ENCODE measurements at regions not wholly inside any gene's neighbourhood (a gene's known extent, or its start where the extent isn't known, plus 50 kb on each side); places are given as distances from the start of the nearest gene placed in this dataset.
"Not testable (repeated sequence)": the region's sequence is repeated elsewhere in the genome, so short reads cannot be mapped to it uniquely, and the experiment has no call there.

GRCh38 chr6:113363048-113363798 lies 493.9 kb upstream of the MARCKS start:
- intact Hi-C loops (cut with DNase I, micrococcal nuclease) = no loop called here
- no peak for DNase-seq
- ATAC-seq = no peak

GRCh38 chr6:113363866-113364265 lies 493.3 kb upstream of the MARCKS start:
- no peak for ATAC-seq
- intact Hi-C loops (cut with DNase I, micrococcal nuclease) = no loop called here
- DNase-seq = no peak

GRCh38 chr6:113364766-113365165 lies 492.4 kb upstream of the MARCKS start:
- intact Hi-C loops (cut with DNase I, micrococcal nuclease) = no loop called here
- ATAC-seq (no peak), DNase-seq (no peak)

- ATAC-seq (no peak), DNase-seq (no peak)
- intact Hi-C loops (cut with DNase I, micrococcal nuclease) = no loop called here
Observed at GRCh38 chr6:113365191-113365590, 492.0 kb upstream of the MARCKS start.

- DNase-seq (no peak), ATAC-seq (no peak)
- intact Hi-C loops (cut with DNase I, micrococcal nuclease) = no loop called here
Observed at GRCh38 chr6:113366505-113366904, 490.6 kb upstream of the MARCKS start.

- ATAC-seq (no peak), DNase-seq (no peak)
- intact Hi-C loops (cut with DNase I, micrococcal nuclease) = no loop called here
Observed at GRCh38 chr6:113370508-113371502, 486.3 kb upstream of the MARCKS start.

GRCh38 chr6:113375466-113375865 lies 481.7 kb upstream of the MARCKS start:
- DNase-seq, ATAC-seq: not testable (repeated sequence)

GRCh38 chr6:113375950-113376846 lies 480.9 kb upstream of the MARCKS start:
- intact Hi-C loops (cut with DNase I, micrococcal nuclease) = no loop called here
- ATAC-seq (no peak), DNase-seq (no peak)

More at GRCh38 chr6:113375466-113375865, 481.7 kb upstream of the MARCKS start:
- intact Hi-C loops (cut with DNase I, micrococcal nuclease) = not testable (repeated sequence)

- intact Hi-C loops (cut with DNase I, micrococcal nuclease) = no loop called here
- DNase-seq (no peak), ATAC-seq (no peak)
Observed at GRCh38 chr6:113376847-113377165, 480.3 kb upstream of the MARCKS start.

GRCh38 chr6:113377362-113377942 lies 479.7 kb upstream of the MARCKS start:
- intact Hi-C loops (cut with DNase I, micrococcal nuclease) = no loop called here

GRCh38 chr6:113380591-113380990 lies 476.6 kb upstream of the MARCKS start:
- no peak for DNase-seq
- no peak for ATAC-seq
- intact Hi-C loops (cut with DNase I, micrococcal nuclease) = no loop called here

More at GRCh38 chr6:113377362-113377942, 479.7 kb upstream of the MARCKS start:
- DNase-seq = no peak
- no peak for ATAC-seq

GRCh38 chr6:113381232-113381631 lies 475.9 kb upstream of the MARCKS start:
- DNase-seq (no peak), ATAC-seq (no peak)
- intact Hi-C loops (cut with DNase I, micrococcal nuclease) = no loop called here

GRCh38 chr6:113381959-113382358 lies 475.2 kb upstream of the MARCKS start:
- intact Hi-C loops (cut with DNase I, micrococcal nuclease) = no loop called here
- DNase-seq (peak in 1 of 2 donors; percentile 23), ATAC-seq (no peak)

- intact Hi-C loops (cut with DNase I, micrococcal nuclease) = no loop called here
- no peak for ATAC-seq
- no peak for DNase-seq
Observed at GRCh38 chr6:113383701-113384100, 473.4 kb upstream of the MARCKS start.

GRCh38 chr6:113385020-113385431 lies 472.1 kb upstream of the MARCKS start:
- no peak for DNase-seq
- no peak for ATAC-seq
- intact Hi-C loops (cut with DNase I, micrococcal nuclease) = no loop called here

GRCh38 chr6:113388996-113389395 lies 468.1 kb upstream of the MARCKS start:
- no peak for ATAC-seq

GRCh38 chr6:113392551-113393055 lies 464.5 kb upstream of the MARCKS start:
- DNase-seq (no peak), ATAC-seq (no peak)
- intact Hi-C loops (cut with DNase I, micrococcal nuclease) = no loop called here

More at GRCh38 chr6:113388996-113389395, 468.1 kb upstream of the MARCKS start:
- DNase-seq = no peak
- intact Hi-C loops (cut with DNase I, micrococcal nuclease) = no loop called here

GRCh38 chr6:113394216-113394615 lies 462.9 kb upstream of the MARCKS start:
- ATAC-seq = no peak
- no peak for DNase-seq

More at GRCh38 chr6:113394216-113394615, 462.9 kb upstream of the MARCKS start:
- intact Hi-C loops (cut with DNase I, micrococcal nuclease) = no loop called here
